ENCODE measurements at regions not wholly inside any gene's neighbourhood (a gene's known extent, or its start where the extent isn't known, plus 50 kb on each side); places are given as distances from the start of the nearest gene placed in this dataset.

GRCh38 chr12:115866909-115867525 lies 410.5 kb downstream of the MED13L start:
- no peak for TF ChIP-seq POLR2A (IDR thresholded peaks at IDR 0.05; ENCODE audit: low read length)
- TF ChIP-seq GATA1 (IDR thresholded peaks at IDR 0.05; ENCODE audit: low read depth, low read length), result no peak

All from erythroblast (primary cell).